H9 (cell line): ENCODE measurements at regions not wholly inside any gene's neighbourhood (a gene's known extent, or its start where the extent isn't known, plus 50 kb on each side); places are given as distances from the start of the nearest gene placed in this dataset.

Experiments
- DNase-seq: peaks from one replicate; pipeline ENCODE4 v3.0.0-alpha.2; 2017
- H2AFZ ChIP-seq: one replicate; pipeline ENCODE4 v1.6.1; 2013; ENCODE audit warnings: mild to moderate bottlenecking, low read length, control low read depth, moderate library complexity
- H2AK5ac ChIP-seq: 2 replicates; pipeline ENCODE4 v1.6.1; 2013; ENCODE audit warnings: low read length, control low read depth, mixed read lengths; ENCODE audit not compliant: insufficient read length
- H2BK120ac ChIP-seq: one replicate; pipeline ENCODE4 v1.6.1; 2013; ENCODE audit warnings: low read depth, mild to moderate bottlenecking, low read length, control low read depth, inconsistent platforms; ENCODE audit not compliant: poor library complexity, severe bottlenecking
- H2BK12ac ChIP-seq: 2 replicates; pipeline ENCODE4 v1.6.1; 2013; ENCODE audit warnings: low read length, control low read depth, mixed read lengths, low read depth; ENCODE audit not compliant: insufficient read length
- H2BK15ac ChIP-seq: 2 replicates; pipeline ENCODE4 v1.6.1; 2013; ENCODE audit warnings: low read depth, low read length, control low read depth
- H2BK20ac ChIP-seq: one replicate; pipeline ENCODE4 v1.6.1; 2013; ENCODE audit warnings: low read depth, mild to moderate bottlenecking, low read length, control low read depth, inconsistent platforms; ENCODE audit not compliant: poor library complexity, severe bottlenecking
- H2BK5ac ChIP-seq: 2 replicates; pipeline ENCODE4 v1.6.1; 2013; ENCODE audit warnings: low read length, control low read depth, mixed read lengths; ENCODE audit not compliant: insufficient read length
- H3K14ac ChIP-seq: 2 replicates; pipeline ENCODE4 v1.6.1; 2013; ENCODE audit warnings: low read length, control low read depth; ENCODE audit not compliant: insufficient read depth
- H3K18ac ChIP-seq: 2 replicates; pipeline ENCODE4 v1.6.1; 2013; ENCODE audit warnings: low read depth, mild to moderate bottlenecking, mixed read lengths, low read length, control low read depth; ENCODE audit not compliant: insufficient read length
- H3K23ac ChIP-seq: 2 replicates; pipeline ENCODE4 v1.6.1; 2013; ENCODE audit warnings: low read length, control low read depth, mixed read lengths, low read depth; ENCODE audit not compliant: insufficient read length
- H3K23me2 ChIP-seq: 2 replicates; pipeline ENCODE4 v1.6.1; 2013; ENCODE audit warnings: low read depth, mild to moderate bottlenecking, mixed read lengths, low read length, control low read depth; ENCODE audit not compliant: insufficient read length, poor library complexity, severe bottlenecking
- H3K27ac ChIP-seq: 2 replicates; pipeline ENCODE4 v1.5.1; 2013; ENCODE audit warnings: low read length, control low read depth, mixed read lengths, low read depth; ENCODE audit not compliant: insufficient read length
- H3K27me3 ChIP-seq: 2 replicates; pipeline ENCODE4 v1.6.1; 2013; ENCODE audit warnings: low read length, control low read depth, inconsistent platforms; ENCODE audit not compliant: insufficient read depth
- H3K4ac ChIP-seq: 2 replicates; pipeline ENCODE4 v1.6.1; 2013; ENCODE audit warnings: low read depth, mild to moderate bottlenecking, control low read depth, inconsistent platforms, low read length, moderate library complexity
- H3K4me1 ChIP-seq: 2 replicates; pipeline ENCODE4 v1.6.1; 2013; ENCODE audit warnings: low read length, control low read depth, inconsistent platforms; ENCODE audit not compliant: insufficient read depth
- H3K4me2 ChIP-seq: 2 replicates; pipeline ENCODE4 v1.6.1; 2013; ENCODE audit warnings: low read length, control low read depth, mixed read lengths; ENCODE audit not compliant: insufficient read length, insufficient read depth
- H3K56ac ChIP-seq: 2 replicates; pipeline ENCODE4 v1.6.1; 2013; ENCODE audit warnings: low read depth, mild to moderate bottlenecking, mixed read lengths, low read length, control low read depth; ENCODE audit not compliant: insufficient read length
- H3K79me1 ChIP-seq: 2 replicates; pipeline ENCODE4 v1.6.1; 2013; ENCODE audit warnings: low read depth, mild to moderate bottlenecking, moderate library complexity, low read length, control low read depth, inconsistent platforms; ENCODE audit not compliant: insufficient read depth, poor library complexity, severe bottlenecking
- H3K79me2 ChIP-seq: 2 replicates; pipeline ENCODE4 v1.6.1; 2013; ENCODE audit warnings: low read length, control low read depth, inconsistent platforms; ENCODE audit not compliant: insufficient read depth
- H3K9ac ChIP-seq: 2 replicates; pipeline ENCODE4 v1.6.1; 2013; ENCODE audit warnings: low read length, control low read depth, mixed read lengths; ENCODE audit not compliant: insufficient read length; ENCODE audit errors: extremely low read depth
- H3K9me3 ChIP-seq: one replicate; pipeline ENCODE4 v1.6.1; 2013; ENCODE audit warnings: low read depth, low read length, inconsistent platforms; ENCODE audit not compliant: control insufficient read depth
- H3T11ph ChIP-seq: one replicate; pipeline ENCODE4 v1.6.1; 2013; ENCODE audit warnings: mild to moderate bottlenecking, low read length, control low read depth, inconsistent platforms
- H4K20me1 ChIP-seq: one replicate; pipeline ENCODE4 v1.6.1; 2013; ENCODE audit not compliant: control insufficient read depth, insufficient read length, insufficient read depth
- H4K5ac ChIP-seq: 2 replicates; pipeline ENCODE4 v1.6.1; 2013; ENCODE audit warnings: low read depth, mild to moderate bottlenecking, mixed read lengths, low read length, control low read depth; ENCODE audit not compliant: insufficient read length
- H4K8ac ChIP-seq: replicated peaks from 2 replicates; pipeline ENCODE4 v1.6.1; 2013; ENCODE audit warnings: low read length, control low read depth, mixed read lengths, low read depth; ENCODE audit not compliant: insufficient read length
- H4K91ac ChIP-seq: 2 replicates; pipeline ENCODE4 v1.6.1; 2013; ENCODE audit warnings: low read depth, mild to moderate bottlenecking, moderate library complexity, mixed read lengths, low read length, control low read depth; ENCODE audit not compliant: insufficient read length
- H3K27ac Mint-ChIP-seq, 3 experiments: 2 replicates in 2 of 3; 3 replicates in 1 of 3; pipeline ENCODE4 v1.8.0; 2020 to 2021; ENCODE audit warnings: mixed read lengths in 3 of 3, mild to moderate bottlenecking in 1 of 3, moderate library complexity in 1 of 3
- H3K27me3 Mint-ChIP-seq: 2 replicates; pipeline ENCODE4 v1.8.0; 2021; ENCODE audit warnings: low read depth, mild to moderate bottlenecking, moderate library complexity, mixed read lengths
- H3K36me3 Mint-ChIP-seq, 3 experiments: 2 replicates in 2 of 3; 3 replicates in 1 of 3; pipeline ENCODE4 v1.8.0; 2020 to 2021; ENCODE audit warnings: low read depth in 3 of 3, mixed read lengths in 3 of 3; ENCODE audit not compliant: insufficient read depth in 1 of 3
- H3K4me1 Mint-ChIP-seq, 2 experiments: 2 replicates each; pipeline ENCODE4 v1.8.0; 2020; ENCODE audit warnings: mixed read lengths in 2 of 2
- H3K4me3 Mint-ChIP-seq, 2 experiments: 2 replicates in 1 of 2; 3 replicates in 1 of 2; pipeline ENCODE4 v1.8.0; 2020 to 2021; ENCODE audit warnings: mild to moderate bottlenecking in 2 of 2, mixed read lengths in 2 of 2, moderate library complexity in 1 of 2
- H3K9me3 Mint-ChIP-seq, 2 experiments: 2 replicates in 1 of 2; 3 replicates in 1 of 2; pipeline ENCODE4 v1.8.0; 2020; ENCODE audit warnings: mild to moderate bottlenecking in 2 of 2, mixed read lengths in 2 of 2, moderate library complexity in 1 of 2
- WGBS: extraction: QIAGEN DNeasy Blood & Tissue Kit; methylation state at CpG from one replicate; pipeline ENCODE4 v1.1.7; 2013; ENCODE audit warnings: missing lambda C conversion rate, low lambda C conversion rate, mixed read lengths; ENCODE audit not compliant: insufficient read length; ENCODE audit errors: extremely low coverage; 5-methylcytosine and 5-hydroxymethylcytosine counted together
- TF ChIP-seq, protein P1 (sequence below): fragments of 200-600 bp; sonication (generic); conservative IDR thresholded peaks from 3 replicates; pipeline ENCODE4 v1.8.0; 2021; ENCODE audit warnings: antibody characterized with exemption, mild to moderate bottlenecking

DNA sequence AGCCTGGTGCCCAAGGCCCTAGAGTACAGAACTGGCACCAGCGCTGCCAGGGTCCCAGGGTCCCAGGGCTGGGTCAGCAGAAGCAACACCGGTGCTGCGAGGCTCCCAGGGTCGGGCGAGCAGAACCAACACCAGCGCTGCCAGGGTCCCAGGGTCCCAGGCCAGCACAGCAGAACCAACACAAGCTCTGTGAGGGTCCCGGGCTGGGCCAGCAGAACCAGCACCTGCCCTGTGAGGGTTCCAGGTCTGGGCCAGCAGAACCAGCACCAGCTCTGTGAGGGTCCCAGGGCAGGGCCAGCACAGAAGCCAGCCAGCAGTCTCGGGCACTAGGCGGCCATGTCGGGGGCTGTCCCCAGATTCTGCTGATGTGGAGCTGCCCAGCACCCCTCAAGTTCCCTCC lies 93.1 kb downstream of the GALR1 start:
- H3K14ac ChIP-seq, result no peak overlapping the region
- Mint-ChIP-seq H3K27me3 (peaks cover 5% of the 10 kb centered on the region), H3K36me3 (no peaks in the 10 kb centered on the region; a peak in 2 of 7 replicates), H3K9me3 (no peaks in the 10 kb centered on the region; a peak in 1 of 5 replicates), H3K27ac (no peak overlapping the region), H3K4me1 (peaks cover 11 to 20% of the 10 kb centered on the region in 2 experiments), H3K4me3 (no peak overlapping the region)
- WGBS, result no CpG with 5 or more reads among the region's 10 CpGs
- H3K9ac ChIP-seq, result no peak overlapping the region
- no peak overlapping the region for H3K27ac ChIP-seq
- DNase-seq, result no peak
- no peaks in the 10 kb centered on the region; the same call in 1 of the 2 replicates for H3K4me1 ChIP-seq
- H3K4ac ChIP-seq, result no peak overlapping the region
- no peak overlapping the region for H2BK120ac ChIP-seq
- TF ChIP-seq, protein P1, sequence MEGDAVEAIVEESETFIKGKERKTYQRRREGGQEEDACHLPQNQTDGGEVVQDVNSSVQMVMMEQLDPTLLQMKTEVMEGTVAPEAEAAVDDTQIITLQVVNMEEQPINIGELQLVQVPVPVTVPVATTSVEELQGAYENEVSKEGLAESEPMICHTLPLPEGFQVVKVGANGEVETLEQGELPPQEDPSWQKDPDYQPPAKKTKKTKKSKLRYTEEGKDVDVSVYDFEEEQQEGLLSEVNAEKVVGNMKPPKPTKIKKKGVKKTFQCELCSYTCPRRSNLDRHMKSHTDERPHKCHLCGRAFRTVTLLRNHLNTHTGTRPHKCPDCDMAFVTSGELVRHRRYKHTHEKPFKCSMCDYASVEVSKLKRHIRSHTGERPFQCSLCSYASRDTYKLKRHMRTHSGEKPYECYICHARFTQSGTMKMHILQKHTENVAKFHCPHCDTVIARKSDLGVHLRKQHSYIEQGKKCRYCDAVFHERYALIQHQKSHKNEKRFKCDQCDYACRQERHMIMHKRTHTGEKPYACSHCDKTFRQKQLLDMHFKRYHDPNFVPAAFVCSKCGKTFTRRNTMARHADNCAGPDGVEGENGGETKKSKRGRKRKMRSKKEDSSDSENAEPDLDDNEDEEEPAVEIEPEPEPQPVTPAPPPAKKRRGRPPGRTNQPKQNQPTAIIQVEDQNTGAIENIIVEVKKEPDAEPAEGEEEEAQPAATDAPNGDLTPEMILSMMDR, result no peak
- no peak overlapping the region for H2BK12ac ChIP-seq
- H2BK15ac ChIP-seq, result no peak overlapping the region
- H3K18ac ChIP-seq, result no peak overlapping the region
- no peak overlapping the region for H3K56ac ChIP-seq
- no peak overlapping the region for H2BK20ac ChIP-seq
- no peaks in the 10 kb centered on the region for H3K79me2 ChIP-seq
- H3K79me1 ChIP-seq, result no peaks in the 10 kb centered on the region
- no peaks in the 10 kb centered on the region for H4K20me1 ChIP-seq
- H2BK5ac ChIP-seq, result no peak overlapping the region
- no peak overlapping the region for H4K5ac ChIP-seq
- no peaks in the 10 kb centered on the region for H3K23me2 ChIP-seq
- H4K8ac ChIP-seq, result no peak overlapping the region
- H4K91ac ChIP-seq, result no peak overlapping the region
- H3K23ac ChIP-seq, result no peak overlapping the region
- H3K9me3 ChIP-seq, result no peaks in the 10 kb centered on the region
- H3K27me3 ChIP-seq, result no peaks in the 10 kb centered on the region
- no peak overlapping the region for H3K4me2 ChIP-seq
- H2AFZ ChIP-seq, result no peak overlapping the region
- no peak overlapping the region for H3T11ph ChIP-seq
- H2AK5ac ChIP-seq, result no peak overlapping the region
